Activated naive CD4-positive, alpha-beta T cell treated with Interleukin-2 at 50 U/mL for 16 hours (primary cell): ENCODE measurements at regions not wholly inside any gene's neighbourhood (a gene's known extent, or its start where the extent isn't known, plus 50 kb on each side); places are given as distances from the start of the nearest gene placed in this dataset.

Source experiments
- DNase-seq: peaks from one replicate; pipeline ENCODE4 v3.0.0-alpha.2; 2020

- DNase-seq = no peak
Measured at GRCh38 chr6:20025681-20026080, 186.6 kb downstream of the MBOAT1 start.

DNA sequence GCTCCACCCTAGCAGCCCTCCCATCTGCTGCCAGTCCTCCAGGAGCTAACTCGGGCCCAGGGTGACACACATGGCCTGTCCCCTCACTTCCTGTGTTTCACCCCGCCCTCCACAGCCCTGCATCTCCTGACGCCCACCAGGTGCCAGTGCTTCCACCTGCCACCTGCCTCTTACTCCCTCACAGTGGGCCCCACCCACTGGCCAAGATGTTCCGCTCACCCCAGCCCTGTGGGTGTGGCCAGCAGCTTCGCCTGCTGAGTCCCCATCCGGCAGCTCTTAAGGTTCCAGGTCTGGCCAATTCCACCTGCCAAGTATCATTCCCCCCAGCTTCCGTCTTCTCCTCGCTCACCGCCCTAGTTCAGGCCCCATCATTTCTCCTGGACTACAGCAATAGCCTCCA, 184.1 kb downstream of the MBOAT1 start:
- no peak for DNase-seq

DNA sequence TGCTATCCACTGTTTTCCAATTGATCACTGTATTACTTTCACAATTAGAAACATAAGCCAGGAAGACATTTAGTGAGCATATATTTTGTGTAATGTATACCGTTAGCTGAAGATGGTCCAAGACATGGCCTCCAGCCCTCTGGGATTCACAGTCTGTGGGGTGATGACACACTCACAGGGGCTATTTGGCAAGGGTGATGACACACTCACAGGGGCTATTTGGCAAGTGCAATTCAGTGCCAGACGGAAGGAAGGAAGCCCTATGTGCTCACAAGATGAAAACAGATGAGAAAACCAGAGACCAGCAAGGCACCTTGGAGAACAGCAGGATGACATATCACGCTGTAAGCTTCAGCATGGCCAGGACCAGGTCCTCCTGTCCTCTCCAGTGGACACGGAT, 183.7 kb downstream of the MBOAT1 start:
- DNase-seq = no peak

DNA sequence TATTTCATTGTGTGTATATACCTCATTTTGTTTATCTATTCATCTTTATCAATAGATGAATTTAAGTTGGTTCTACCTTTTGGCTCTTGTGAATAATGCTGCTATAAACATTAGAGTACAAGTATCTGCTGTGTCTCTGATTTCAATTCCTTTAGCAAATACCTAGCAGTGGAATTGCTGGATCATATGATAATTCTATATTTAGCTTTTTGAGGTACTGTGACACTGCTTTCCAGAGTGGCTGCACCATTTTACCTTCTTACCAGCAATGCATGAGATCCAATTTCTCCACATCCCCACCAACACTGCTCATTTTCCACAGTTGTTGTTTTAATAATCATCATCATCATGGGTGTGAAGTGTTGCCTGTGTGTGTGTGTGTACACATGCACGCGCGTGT, 182.3 kb downstream of the MBOAT1 start:
- DNase-seq = no peak

DNA sequence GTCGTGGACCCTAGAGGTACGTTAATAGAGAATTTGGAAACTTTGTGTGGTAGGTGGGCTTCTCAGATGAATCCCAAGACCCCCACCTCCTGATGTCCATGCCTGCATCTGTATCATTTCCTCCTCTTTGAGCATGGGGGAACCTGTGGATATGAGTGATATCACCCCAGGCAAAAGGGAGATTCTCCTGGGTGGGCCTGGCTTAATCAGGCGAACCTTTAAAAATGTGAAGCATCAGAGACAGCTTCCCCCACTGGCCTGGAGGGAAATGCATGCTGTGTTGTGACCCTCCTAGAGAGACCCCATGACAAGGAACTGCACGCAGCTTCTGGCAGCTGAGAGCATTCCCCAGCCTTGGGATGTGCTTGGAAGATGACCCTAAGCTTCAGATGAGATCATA, 180.9 kb downstream of the MBOAT1 start:
- no peak for DNase-seq

DNA sequence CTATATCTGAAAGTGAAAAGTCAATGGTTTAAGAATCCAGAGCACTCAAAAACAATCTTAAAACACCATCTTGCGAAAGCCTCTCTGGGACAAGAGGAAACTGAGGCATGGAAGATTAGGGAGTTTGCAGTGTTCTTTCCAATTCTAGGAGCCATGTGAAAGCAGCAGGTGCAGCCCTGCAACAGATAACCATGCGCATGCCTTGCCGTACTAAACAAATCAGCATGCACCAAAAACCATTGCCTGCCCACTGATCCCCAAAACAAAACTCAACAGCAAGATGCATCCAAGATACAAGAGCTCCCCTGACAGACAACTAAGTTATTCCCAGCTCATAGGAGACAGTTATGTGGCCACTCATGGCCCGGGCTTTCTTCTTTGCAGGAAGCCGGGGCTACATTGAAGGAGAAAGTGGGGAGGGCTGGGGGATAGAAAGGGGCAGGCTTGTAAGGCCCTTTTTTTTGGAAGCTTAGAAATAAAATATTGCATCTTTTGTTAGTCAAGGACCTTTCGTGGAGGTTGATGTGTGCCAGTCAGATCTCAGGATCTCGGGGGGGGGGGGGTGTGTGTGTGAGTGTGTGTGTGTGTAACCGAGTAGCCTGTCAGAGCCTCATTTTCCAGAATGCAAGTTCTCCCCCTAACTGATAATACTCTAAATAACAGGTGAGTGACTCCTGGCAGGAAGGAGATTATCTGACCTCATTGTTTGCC, 178.4 kb downstream of the MBOAT1 start:
- DNase-seq = no peak

DNA sequence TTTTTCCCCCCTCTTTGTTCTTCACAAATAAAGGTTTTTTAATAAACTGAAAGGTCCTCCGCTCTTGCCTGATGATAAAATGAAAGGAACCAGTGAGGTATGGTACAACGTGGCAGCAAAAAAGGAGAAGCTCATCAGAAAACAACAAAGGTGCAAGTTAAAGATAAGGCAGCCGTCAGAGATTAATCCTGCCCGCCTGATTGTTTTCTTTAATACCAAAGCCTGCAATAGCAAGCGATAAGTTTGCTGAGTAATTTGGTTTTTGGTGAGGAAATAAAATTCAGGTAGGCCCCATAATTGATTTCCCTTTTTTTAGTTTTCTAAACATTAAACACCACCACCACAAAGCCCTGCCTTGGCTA, 177.9 kb downstream of the MBOAT1 start:
- DNase-seq = no peak

DNA sequence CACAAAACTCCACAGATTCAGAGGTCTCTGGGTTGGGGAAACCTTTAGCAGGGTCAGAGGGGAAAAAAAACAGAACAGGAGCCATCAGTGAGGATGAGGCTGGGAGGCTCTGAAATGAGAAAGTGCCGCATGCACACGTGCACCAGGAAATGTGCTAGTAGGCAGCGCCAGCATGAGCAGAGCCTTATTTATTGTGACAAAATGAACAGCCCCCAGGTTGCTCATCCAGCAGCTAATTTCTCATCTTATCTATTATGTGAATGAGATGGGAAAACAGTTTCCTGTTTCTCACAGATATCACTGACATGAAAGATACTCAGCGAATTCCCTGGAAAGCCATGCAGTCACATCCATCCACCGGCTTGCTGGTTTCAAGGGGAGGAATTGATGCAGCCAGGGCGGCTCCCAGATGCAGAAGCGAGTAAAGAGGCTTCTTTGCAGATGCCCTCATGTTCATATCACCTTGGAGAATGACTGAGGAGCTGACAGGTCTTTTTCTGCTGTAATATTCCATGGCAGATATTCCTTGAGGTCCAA, 176.1 kb downstream of the MBOAT1 start:
- DNase-seq = no peak

DNA sequence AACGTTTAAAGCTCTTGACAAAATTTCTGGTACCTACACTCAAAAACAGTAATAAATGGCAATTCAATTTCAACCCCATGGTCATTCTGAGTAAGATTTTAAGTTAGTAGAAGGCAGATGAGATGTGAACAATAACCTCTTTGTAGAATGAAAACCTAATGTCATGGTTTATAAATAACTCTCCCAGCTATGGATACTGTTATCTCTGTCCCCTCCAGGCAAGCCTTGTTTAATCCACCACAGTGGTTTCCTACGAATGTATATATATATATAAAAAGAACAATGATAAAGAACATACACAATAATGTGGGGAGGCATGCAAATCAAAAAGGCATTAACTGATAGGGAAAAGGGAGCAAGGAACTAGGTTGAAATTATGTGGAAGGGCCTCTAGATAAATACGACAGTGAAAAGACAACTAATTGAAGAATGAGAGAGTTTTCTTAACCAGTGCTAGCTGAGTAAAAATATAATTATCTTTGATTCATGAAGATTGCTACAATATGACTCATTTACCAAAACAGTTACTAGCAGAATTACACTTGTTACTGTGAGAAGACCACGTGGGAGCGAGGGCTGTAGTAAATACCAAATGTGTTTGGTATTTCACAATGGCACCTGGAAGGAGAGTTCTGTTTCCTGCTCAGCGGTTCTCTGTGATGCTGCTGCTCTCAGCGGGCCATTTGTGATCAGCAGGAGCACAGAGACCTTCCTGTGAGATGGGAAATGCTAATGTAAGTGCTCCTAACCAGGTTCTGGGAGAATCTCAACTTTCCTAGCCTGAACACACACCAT, 173.7 kb downstream of the MBOAT1 start:
- no peak for DNase-seq

- DNase-seq = no peak
Measured at GRCh38 chr6:20044883-20045282, 167.4 kb downstream of the MBOAT1 start.
